ENCODE measurements at regions not wholly inside any gene's neighbourhood (a gene's known extent, or its start where the extent isn't known, plus 50 kb on each side); places are given as distances from the start of the nearest gene placed in this dataset.

GRCh38 chr4:107215222-107215621 lies 179.1 kb upstream of the DKK2 start:
- TF ChIP-seq CTCF (IDR thresholded peaks at IDR 0.05 in 8 of 11, conservative IDR thresholded peaks at IDR 0.05 in 3 of 11) (no peak), POLR2A (IDR thresholded peaks at IDR 0.05) (no peak)
